A549 (cell line): ENCODE measurements at regions not wholly inside any gene's neighbourhood (a gene's known extent, or its start where the extent isn't known, plus 50 kb on each side); places are given as distances from the start of the nearest gene placed in this dataset.

Source experiments
- ATAC-seq, 2 experiments: fragments of 200-7000 bp in 1 of 2; fragments of >200 bp in 1 of 2; cut with Nextera tagmentation in 1 of 2; cut with Tn5 transposase in 1 of 2; 3 replicates each; pipeline versions ENCODE4 v1.8.0 to v1.9.1; 2018 to 2020; ENCODE audit warnings: mild to moderate bottlenecking in 1 of 2, moderate library complexity in 1 of 2
- CTCF ChIA-PET: fragments of 300-600 bp; sonication (Branson Sonifier 250); formaldehyde crosslinking; extraction: SDS; loops from one replicate; lab custom pipeline; 2021; ENCODE audit warnings: antibody characterized with exemption, inconsistent platforms; lab: Yijun Ruan, JAX
- POLR2A ChIA-PET: fragments of 350-600 bp; formaldehyde crosslinking; extraction: SDS; loops from one replicate; lab custom pipeline; 2021; ENCODE audit warnings: antibody characterized with exemption, inconsistent platforms; lab: Yijun Ruan, JAX
- DNase-seq, 2 experiments: peaks; one replicate each; pipeline versions ENCODE4 v3.0.0 to v3.0.0-alpha.2; 2011 to 2016; ENCODE audit warnings: low read depth in 1 of 2, low spot score in 1 of 2
- FAIRE-seq: peaks from 2 replicates; lab custom pipeline; 2011; peaks lifted over from hg19 to GRCh38; lab: Jason Lieb, UNC
- H3K27ac ChIP-seq, 2 experiments: fragments of >200 bp; sonication (Bioruptor Twin); formaldehyde crosslinking; 3 replicates each; pipeline ENCODE4 v1.5.1; 2016 to 2017
- H3K4me1 ChIP-seq: fragments of >200 bp; sonication (Bioruptor Twin); formaldehyde crosslinking; 3 replicates; pipeline ENCODE4 v1.6.1; 2016
- H3K4me2 ChIP-seq: fragments of >200 bp; sonication (Bioruptor Twin); formaldehyde crosslinking; 3 replicates; pipeline ENCODE4 v1.6.1; 2016
- H3K4me3 ChIP-seq: fragments of >200 bp; sonication (Bioruptor Twin); formaldehyde crosslinking; 3 replicates; pipeline ENCODE4 v1.5.1; 2016
- H3K9me3 ChIP-seq: fragments of >200 bp; sonication (Bioruptor Twin); formaldehyde crosslinking; 3 replicates; pipeline ENCODE4 v1.6.1; 2016
- CBX2 ChIP-seq: fragments of 200-600 bp; sonication (generic); IDR thresholded peaks from 2 replicates; pipeline ENCODE4 v1.6.1; 2016; ENCODE audit warnings: low read depth, mild to moderate bottlenecking, borderline replicate concordance
- CEBPB ChIP-seq, 2 experiments: fragments of >200 bp in 1 of 2; sonication (Bioruptor Twin) in 1 of 2; formaldehyde crosslinking in 1 of 2; IDR thresholded peaks; 2 replicates each; pipeline ENCODE4 v1.6.1; 2012 to 2016
- CHD4 ChIP-seq: fragments of 200-600 bp; sonication (generic); IDR thresholded peaks from 2 replicates; pipeline ENCODE4 v1.6.1; 2016; ENCODE audit warnings: antibody characterized with exemption, mild to moderate bottlenecking, borderline replicate concordance
- EHF ChIP-seq: fragments of 250-450 bp; sonication (Bioruptor Pico); IDR thresholded peaks from 2 replicates; pipeline ENCODE4 v1.5.0; 2020; ENCODE audit warnings: mild to moderate bottlenecking
- EP300 ChIP-seq, 2 experiments: fragments of >200 bp; sonication (Bioruptor Twin); formaldehyde crosslinking; IDR thresholded peaks; 2 replicates in 1 of 2; 3 replicates in 1 of 2; pipeline ENCODE4 v1.6.1; 2016 to 2017
- ESRRA ChIP-seq: fragments of 150-350 bp; IDR thresholded peaks from 2 replicates; pipeline ENCODE4 v1.6.1; 2014; ENCODE audit warnings: mild to moderate bottlenecking, low read length, borderline replicate concordance
- GATA3 ChIP-seq: IDR thresholded peaks from 2 replicates; pipeline ENCODE4 v1.6.1; 2012; ENCODE audit warnings: borderline replicate concordance
- JUNB ChIP-seq: fragments of >200 bp; sonication (Bioruptor Twin); formaldehyde crosslinking; IDR thresholded peaks from 2 replicates; pipeline ENCODE4 v1.6.1; 2016
- KDM5A ChIP-seq: fragments of 200-600 bp; sonication (generic); IDR thresholded peaks from 2 replicates; pipeline ENCODE4 v1.6.1; 2016; ENCODE audit warnings: antibody characterized with exemption, mild to moderate bottlenecking
- MYC ChIP-seq: IDR thresholded peaks from 2 replicates; pipeline ENCODE4 v1.6.1; 2012; ENCODE audit warnings: mild to moderate bottlenecking, inconsistent platforms, low read length, improper control_type of control experiment, borderline replicate concordance
- NFE2L2 ChIP-seq: fragments of 150-350 bp; conservative IDR thresholded peaks from 2 replicates; pipeline ENCODE4 v1.6.1; 2014; ENCODE audit warnings: low read length
- PHF8 ChIP-seq: fragments of 200-600 bp; sonication (generic); IDR thresholded peaks from 2 replicates; pipeline ENCODE4 v1.6.1; 2016; ENCODE audit warnings: low read depth, mild to moderate bottlenecking, antibody characterized with exemption, moderate library complexity, borderline replicate concordance
- POLR2A ChIP-seq: IDR thresholded peaks from 2 replicates; pipeline ENCODE4 v1.6.1; 2012; ENCODE audit warnings: mild to moderate bottlenecking, low read length
- POLR2AphosphoS2 ChIP-seq: conservative IDR thresholded peaks from 2 replicates; pipeline ENCODE4 v1.6.1; 2012; ENCODE audit warnings: low read length, improper control_type of control experiment, inconsistent platforms
- RNF2 ChIP-seq: fragments of 200-600 bp; sonication (generic); IDR thresholded peaks from 2 replicates; pipeline ENCODE4 v1.6.1; 2016; ENCODE audit warnings: low read depth, mild to moderate bottlenecking, antibody characterized with exemption, moderate library complexity, borderline replicate concordance
- TFCP2L1 ChIP-seq: fragments of 250-450 bp; sonication (Bioruptor Pico); IDR thresholded peaks from 2 replicates; pipeline ENCODE4 v1.5.0; 2021; ENCODE audit warnings: mild to moderate bottlenecking
- ZSCAN20 ChIP-seq: fragments of 250-450 bp; sonication (Bioruptor Pico); IDR thresholded peaks from 2 replicates; pipeline ENCODE4 v1.8.0; 2022; ENCODE audit warnings: mild to moderate bottlenecking, moderate library complexity
- WGBS: methylation state at CpG from one replicate; pipeline ENCODE4 v1.1.6; 2017; ENCODE audit errors: missing lambda C conversion rate; 5-methylcytosine and 5-hydroxymethylcytosine counted together
- TF ChIP-seq, protein P1 (sequence below): fragments of >200 bp; sonication (Bioruptor Twin); formaldehyde crosslinking; IDR thresholded peaks from 3 replicates; pipeline ENCODE4 v1.5.1; 2016
- TF ChIP-seq, protein P2 (sequence below): fragments of 250-450 bp; sonication (Bioruptor Pico); IDR thresholded peaks from 2 replicates; pipeline ENCODE4 v1.5.0; 2021; ENCODE audit warnings: mild to moderate bottlenecking, moderate library complexity, borderline replicate concordance
- TF ChIP-seq, protein P3 (sequence below): IDR thresholded peaks from 2 replicates; pipeline ENCODE4 v1.6.1; 2012
- TF ChIP-seq, protein P4 (sequence below): fragments of 200-600 bp; sonication (generic); IDR thresholded peaks from 2 replicates; pipeline ENCODE4 v1.6.1; 2016; ENCODE audit warnings: antibody characterized with exemption, mild to moderate bottlenecking, moderate library complexity
- TF ChIP-seq, protein P5 (sequence below): fragments of 150-350 bp; IDR thresholded peaks from 2 replicates; pipeline ENCODE4 v1.6.1; 2014; ENCODE audit warnings: low read depth, mild to moderate bottlenecking, low read length

GRCh38 chr17:77657839-77658238, 300.7 kb upstream of the TNRC6C start:
- no peaks in the 10 kb centered on the region for H3K4me1 ChIP-seq
- H3K27ac ChIP-seq = no peak overlapping the region
- 26% methylated on average over 6 of the region's 6 CpGs for WGBS
- ChIA-PET POLR2A (interaction anchor here (1.1 kb wide), 1 partner anchor 301 kb away, joined by 5 read pairs; the partner anchor contains the start of gene TNRC6C), CTCF (interaction anchor here (0.8 to 2.0 kb wide), 2 partner anchors 50 to 115 kb away, joined by 3 to 7 read pairs; no protein-coding TSS in a partner anchor)
- H3K4me2 ChIP-seq = no peak overlapping the region
- DNase-seq (no peak), FAIRE-seq (no peak), ATAC-seq (no peak; a peak in 1 of 6 replicates)
- no peaks in the 10 kb centered on the region for H3K9me3 ChIP-seq
- H3K4me3 ChIP-seq = no peak overlapping the region
- no peak for TF ChIP-seq JUNB
- TF ChIP-seq NFE2L2 = no peak
- TF ChIP-seq, protein P1, sequence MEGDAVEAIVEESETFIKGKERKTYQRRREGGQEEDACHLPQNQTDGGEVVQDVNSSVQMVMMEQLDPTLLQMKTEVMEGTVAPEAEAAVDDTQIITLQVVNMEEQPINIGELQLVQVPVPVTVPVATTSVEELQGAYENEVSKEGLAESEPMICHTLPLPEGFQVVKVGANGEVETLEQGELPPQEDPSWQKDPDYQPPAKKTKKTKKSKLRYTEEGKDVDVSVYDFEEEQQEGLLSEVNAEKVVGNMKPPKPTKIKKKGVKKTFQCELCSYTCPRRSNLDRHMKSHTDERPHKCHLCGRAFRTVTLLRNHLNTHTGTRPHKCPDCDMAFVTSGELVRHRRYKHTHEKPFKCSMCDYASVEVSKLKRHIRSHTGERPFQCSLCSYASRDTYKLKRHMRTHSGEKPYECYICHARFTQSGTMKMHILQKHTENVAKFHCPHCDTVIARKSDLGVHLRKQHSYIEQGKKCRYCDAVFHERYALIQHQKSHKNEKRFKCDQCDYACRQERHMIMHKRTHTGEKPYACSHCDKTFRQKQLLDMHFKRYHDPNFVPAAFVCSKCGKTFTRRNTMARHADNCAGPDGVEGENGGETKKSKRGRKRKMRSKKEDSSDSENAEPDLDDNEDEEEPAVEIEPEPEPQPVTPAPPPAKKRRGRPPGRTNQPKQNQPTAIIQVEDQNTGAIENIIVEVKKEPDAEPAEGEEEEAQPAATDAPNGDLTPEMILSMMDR = no peak
- TF ChIP-seq GATA3 = no peak
- TF ChIP-seq EHF (CRISPR knock-in tag) = no peak
- TF ChIP-seq, protein P2, sequence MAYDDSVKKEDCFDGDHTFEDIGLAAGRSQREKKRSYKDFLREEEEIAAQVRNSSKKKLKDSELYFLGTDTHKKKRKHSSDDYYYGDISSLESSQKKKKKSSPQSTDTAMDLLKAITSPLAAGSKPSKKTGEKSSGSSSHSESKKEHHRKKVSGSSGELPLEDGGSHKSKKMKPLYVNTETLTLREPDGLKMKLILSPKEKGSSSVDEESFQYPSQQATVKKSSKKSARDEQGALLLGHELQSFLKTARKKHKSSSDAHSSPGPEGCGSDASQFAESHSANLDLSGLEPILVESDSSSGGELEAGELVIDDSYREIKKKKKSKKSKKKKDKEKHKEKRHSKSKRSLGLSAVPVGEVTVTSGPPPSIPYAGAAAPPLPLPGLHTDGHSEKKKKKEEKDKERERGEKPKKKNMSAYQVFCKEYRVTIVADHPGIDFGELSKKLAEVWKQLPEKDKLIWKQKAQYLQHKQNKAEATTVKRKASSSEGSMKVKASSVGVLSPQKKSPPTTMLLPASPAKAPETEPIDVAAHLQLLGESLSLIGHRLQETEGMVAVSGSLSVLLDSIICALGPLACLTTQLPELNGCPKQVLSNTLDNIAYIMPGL = no peak
- no peak for TF ChIP-seq CHD4

- WGBS = 67% methylated on average over 4 of the region's 4 CpGs
- FAIRE-seq = no peak
- H3K4me1 ChIP-seq = no peaks in the 10 kb centered on the region
- no peak overlapping the region for H3K4me3 ChIP-seq
- DNase-seq = no peak
- POLR2A ChIA-PET = no interaction called here
- TF ChIP-seq CEBPB (IDR thresholded peaks at IDR 0.05) (no peak), ZSCAN20 (CRISPR knock-in tag) (no peak), CBX2 (no peak), PHF8 (no peak), EP300 (IDR thresholded peaks at IDR 0.05) (no peak), RNF2 (no peak), ESRRA (no peak), CHD4 (no peak), TFCP2L1 (no peak), POLR2AphosphoS2 (no peak), POLR2A (no peak), KDM5A (no peak), NFE2L2 (no peak), MYC (no peak)
- TF ChIP-seq, protein P3, sequence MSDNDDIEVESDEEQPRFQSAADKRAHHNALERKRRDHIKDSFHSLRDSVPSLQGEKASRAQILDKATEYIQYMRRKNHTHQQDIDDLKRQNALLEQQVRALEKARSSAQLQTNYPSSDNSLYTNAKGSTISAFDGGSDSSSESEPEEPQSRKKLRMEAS = no peak
- TF ChIP-seq, protein P2 = no peak
- TF ChIP-seq, protein P4, sequence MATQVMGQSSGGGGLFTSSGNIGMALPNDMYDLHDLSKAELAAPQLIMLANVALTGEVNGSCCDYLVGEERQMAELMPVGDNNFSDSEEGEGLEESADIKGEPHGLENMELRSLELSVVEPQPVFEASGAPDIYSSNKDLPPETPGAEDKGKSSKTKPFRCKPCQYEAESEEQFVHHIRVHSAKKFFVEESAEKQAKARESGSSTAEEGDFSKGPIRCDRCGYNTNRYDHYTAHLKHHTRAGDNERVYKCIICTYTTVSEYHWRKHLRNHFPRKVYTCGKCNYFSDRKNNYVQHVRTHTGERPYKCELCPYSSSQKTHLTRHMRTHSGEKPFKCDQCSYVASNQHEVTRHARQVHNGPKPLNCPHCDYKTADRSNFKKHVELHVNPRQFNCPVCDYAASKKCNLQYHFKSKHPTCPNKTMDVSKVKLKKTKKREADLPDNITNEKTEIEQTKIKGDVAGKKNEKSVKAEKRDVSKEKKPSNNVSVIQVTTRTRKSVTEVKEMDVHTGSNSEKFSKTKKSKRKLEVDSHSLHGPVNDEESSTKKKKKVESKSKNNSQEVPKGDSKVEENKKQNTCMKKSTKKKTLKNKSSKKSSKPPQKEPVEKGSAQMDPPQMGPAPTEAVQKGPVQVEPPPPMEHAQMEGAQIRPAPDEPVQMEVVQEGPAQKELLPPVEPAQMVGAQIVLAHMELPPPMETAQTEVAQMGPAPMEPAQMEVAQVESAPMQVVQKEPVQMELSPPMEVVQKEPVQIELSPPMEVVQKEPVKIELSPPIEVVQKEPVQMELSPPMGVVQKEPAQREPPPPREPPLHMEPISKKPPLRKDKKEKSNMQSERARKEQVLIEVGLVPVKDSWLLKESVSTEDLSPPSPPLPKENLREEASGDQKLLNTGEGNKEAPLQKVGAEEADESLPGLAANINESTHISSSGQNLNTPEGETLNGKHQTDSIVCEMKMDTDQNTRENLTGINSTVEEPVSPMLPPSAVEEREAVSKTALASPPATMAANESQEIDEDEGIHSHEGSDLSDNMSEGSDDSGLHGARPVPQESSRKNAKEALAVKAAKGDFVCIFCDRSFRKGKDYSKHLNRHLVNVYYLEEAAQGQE = no peak
- TF ChIP-seq, protein P5, sequence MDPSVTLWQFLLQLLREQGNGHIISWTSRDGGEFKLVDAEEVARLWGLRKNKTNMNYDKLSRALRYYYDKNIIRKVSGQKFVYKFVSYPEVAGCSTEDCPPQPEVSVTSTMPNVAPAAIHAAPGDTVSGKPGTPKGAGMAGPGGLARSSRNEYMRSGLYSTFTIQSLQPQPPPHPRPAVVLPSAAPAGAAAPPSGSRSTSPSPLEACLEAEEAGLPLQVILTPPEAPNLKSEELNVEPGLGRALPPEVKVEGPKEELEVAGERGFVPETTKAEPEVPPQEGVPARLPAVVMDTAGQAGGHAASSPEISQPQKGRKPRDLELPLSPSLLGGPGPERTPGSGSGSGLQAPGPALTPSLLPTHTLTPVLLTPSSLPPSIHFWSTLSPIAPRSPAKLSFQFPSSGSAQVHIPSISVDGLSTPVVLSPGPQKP = no peak
- ATAC-seq = no peak
- no peak overlapping the region for H3K27ac ChIP-seq
- CTCF ChIA-PET = no interaction called here
- no peaks in the 10 kb centered on the region for H3K9me3 ChIP-seq
- no peak overlapping the region for H3K4me2 ChIP-seq
Measured at GRCh38 chr17:77660524-77660923, 298.0 kb upstream of the TNRC6C start.
